Gastrocnemius medialis (tissue), 4 donors: ENCODE measurements at regions not wholly inside any gene's neighbourhood (a gene's known extent, or its start where the extent isn't known, plus 50 kb on each side); places are given as distances from the start of the nearest gene placed in this dataset.
A peak's percentile ranks its signal among the peaks of the same experiment; 100 is the strongest.

Experiments used
- ATAC-seq, 2 donors: fragments of 150-250 bp; one replicate each; pipeline ENCODE4 v1.9.1; 2016
- DNase-seq, 2 donors: peaks; one replicate each; pipeline ENCODE4 v3.0.0-alpha.2; 2019
- H3K27ac ChIP-seq, 4 donors: fragments of 200-600 bp; sonication (generic); 1 replicate in 1 of 4; 2 replicates in 3 of 4; pipeline ENCODE4 v1.5.1; 2016 to 2018; ENCODE audit warnings: mild to moderate bottlenecking in 2 of 4, moderate library complexity in 1 of 4
- H3K27me3 ChIP-seq, 3 donors: fragments of 200-600 bp; sonication (generic) in 2 of 3; 1 replicate in 1 of 3; 2 replicates in 2 of 3; pipeline versions ENCODE4 v1.5.1 to v1.6.0; 2016 to 2019; ENCODE audit warnings: mild to moderate bottlenecking in 1 of 3, moderate library complexity in 1 of 3
- H3K36me3 ChIP-seq, 2 donors: fragments of 200-600 bp; sonication (generic) in 1 of 2; one replicate each; pipeline ENCODE4 v1.5.1; 2017 to 2018
- H3K4me1 ChIP-seq, 2 donors: fragments of 200-600 bp; sonication (generic) in 1 of 2; one replicate each; pipeline ENCODE4 v1.5.1; 2016 to 2017; ENCODE audit warnings: mild to moderate bottlenecking in 2 of 2
- H3K4me3 ChIP-seq, 4 donors: fragments of 200-600 bp; sonication (generic) in 3 of 4; 1 replicate in 1 of 4; 2 replicates in 3 of 4; pipeline ENCODE4 v1.5.1; 2016 to 2019; ENCODE audit warnings: mild to moderate bottlenecking in 2 of 4
- H3K9me3 ChIP-seq, 3 donors: fragments of 200-600 bp; sonication (generic) in 2 of 3; 1 replicate in 1 of 3; 2 replicates in 2 of 3; pipeline ENCODE4 v1.5.1; 2016 to 2019
- POLR2A ChIP-seq, 2 donors: fragments of 450-650 bp; IDR thresholded peaks; one replicate each; pipeline ENCODE4 v1.6.1; 2017; ENCODE audit warnings: antibody characterized with exemption in 2 of 2, mild to moderate bottlenecking in 2 of 2, moderate library complexity in 2 of 2
- in situ Hi-C, 4 donors: fragments of 200-750 bp; cut with MboI; loops; one replicate each; pipeline versions ENCODE4 v1.15.0 to v1.8.0; 2017; ENCODE audit warnings: low sequenced_read_pairs in 4 of 4
- intact Hi-C: fragments of 100-400 bp; cut with DNase I; formaldehyde crosslinking; loops from one replicate; pipeline ENCODE4 v1.15.1; 2023; ENCODE audit warnings: low total_unique reads
- TF ChIP-seq, protein P1 (sequence below), 5 experiments: fragments of 450-650 bp in 3 of 5; fragments of 200-600 bp in 2 of 5; sonication (generic) in 2 of 5; IDR thresholded peaks in 4 of 5; conservative IDR thresholded peaks in 1 of 5; 1 replicate in 4 of 5; 2 replicates in 1 of 5; pipeline ENCODE4 v1.5.1; 2016 to 2019; ENCODE audit warnings: antibody characterized with exemption in 5 of 5, mild to moderate bottlenecking in 3 of 5, moderate library complexity in 3 of 5

DNA sequence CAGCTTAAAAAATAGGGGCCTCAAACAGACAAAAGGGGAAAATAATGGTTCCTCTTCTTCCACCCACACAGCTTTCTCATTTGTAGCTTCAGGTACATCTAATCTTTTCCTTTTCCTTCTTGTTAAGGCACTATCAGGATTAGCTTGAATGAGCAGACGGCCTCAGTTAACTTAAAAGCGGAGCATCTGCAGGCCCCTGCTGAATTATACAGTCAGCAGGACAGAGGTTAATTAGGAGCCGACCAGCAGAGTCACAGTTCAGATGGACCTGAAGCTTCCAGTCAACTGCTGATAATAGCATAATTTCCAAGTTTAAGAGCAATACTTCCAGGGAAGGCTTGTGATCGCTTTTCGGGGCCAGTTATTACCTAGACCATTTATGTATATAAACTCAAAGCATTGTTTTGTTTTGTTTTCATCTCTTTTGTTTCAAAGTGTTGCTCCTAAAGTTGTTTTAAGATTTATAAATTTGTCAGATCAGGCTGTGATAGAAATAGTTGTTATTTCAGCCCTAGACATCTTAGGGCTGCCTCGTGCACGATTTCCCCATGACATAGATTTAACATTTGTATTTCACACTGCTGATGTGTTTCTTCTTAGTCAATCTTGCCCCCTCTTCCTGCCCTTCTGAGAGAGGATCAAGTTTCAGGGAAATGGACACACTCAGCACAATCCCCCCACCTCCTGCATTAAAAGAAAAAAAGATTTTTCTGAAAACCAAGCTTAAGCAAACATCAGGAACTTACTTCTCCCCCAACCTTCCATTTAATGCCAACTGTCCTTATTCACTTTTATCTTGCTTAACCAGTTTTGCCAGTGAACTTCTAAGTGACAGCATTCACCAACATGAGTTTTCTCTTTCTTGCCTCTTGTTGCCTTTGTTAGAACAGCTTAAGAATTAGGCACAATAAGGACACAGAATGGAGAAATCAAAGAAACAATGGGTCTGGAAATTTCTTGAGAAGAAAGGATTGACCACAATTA lies 449.8 kb downstream of the ARHGEF28 start:
- Histone ChIP-seq H3K27ac (no peak overlapping the region), H3K9me3 (no peaks in the 10 kb centered on the region), H3K27me3 (no peaks in the 10 kb centered on the region), H3K4me3 (no peak overlapping the region), H3K36me3 (no peaks in the 10 kb centered on the region), H3K4me1 (no peaks in the 10 kb centered on the region)
- intact Hi-C loops, result no loop called here
- TF ChIP-seq, protein P1, sequence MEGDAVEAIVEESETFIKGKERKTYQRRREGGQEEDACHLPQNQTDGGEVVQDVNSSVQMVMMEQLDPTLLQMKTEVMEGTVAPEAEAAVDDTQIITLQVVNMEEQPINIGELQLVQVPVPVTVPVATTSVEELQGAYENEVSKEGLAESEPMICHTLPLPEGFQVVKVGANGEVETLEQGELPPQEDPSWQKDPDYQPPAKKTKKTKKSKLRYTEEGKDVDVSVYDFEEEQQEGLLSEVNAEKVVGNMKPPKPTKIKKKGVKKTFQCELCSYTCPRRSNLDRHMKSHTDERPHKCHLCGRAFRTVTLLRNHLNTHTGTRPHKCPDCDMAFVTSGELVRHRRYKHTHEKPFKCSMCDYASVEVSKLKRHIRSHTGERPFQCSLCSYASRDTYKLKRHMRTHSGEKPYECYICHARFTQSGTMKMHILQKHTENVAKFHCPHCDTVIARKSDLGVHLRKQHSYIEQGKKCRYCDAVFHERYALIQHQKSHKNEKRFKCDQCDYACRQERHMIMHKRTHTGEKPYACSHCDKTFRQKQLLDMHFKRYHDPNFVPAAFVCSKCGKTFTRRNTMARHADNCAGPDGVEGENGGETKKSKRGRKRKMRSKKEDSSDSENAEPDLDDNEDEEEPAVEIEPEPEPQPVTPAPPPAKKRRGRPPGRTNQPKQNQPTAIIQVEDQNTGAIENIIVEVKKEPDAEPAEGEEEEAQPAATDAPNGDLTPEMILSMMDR (IDR thresholded peaks at IDR 0.05 in 4 of 5, conservative IDR thresholded peaks at IDR 0.05 in 1 of 5), result no peak
- TF ChIP-seq POLR2A (IDR thresholded peaks at IDR 0.05), result no peak
- in situ Hi-C loops, result no loop called here
- ATAC-seq (no peak), DNase-seq (no peak)

DNA sequence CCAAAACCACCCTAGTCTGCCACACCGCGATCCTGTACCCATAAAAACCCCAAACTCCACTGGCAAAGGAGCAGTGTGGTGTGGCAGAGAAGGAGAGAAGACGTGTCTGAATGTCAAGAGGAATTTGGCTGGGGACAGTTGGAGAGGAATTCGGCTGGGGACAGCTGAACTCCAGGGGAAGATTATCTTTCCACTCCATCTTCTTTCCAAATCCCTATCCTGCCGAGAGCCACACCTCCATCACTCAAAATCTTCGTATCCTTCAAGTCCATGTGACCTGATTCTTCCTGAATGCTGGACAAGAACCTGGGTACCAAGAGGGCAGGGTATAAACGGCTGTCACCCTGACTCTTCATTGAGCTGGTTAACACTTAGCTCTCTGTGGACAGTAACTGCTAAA lies 448.1 kb downstream of the ARHGEF28 start:
- ATAC-seq (no peak), DNase-seq (no peak)
- TF ChIP-seq POLR2A (IDR thresholded peaks at IDR 0.05), result no peak
- TF ChIP-seq, protein P1 (IDR thresholded peaks at IDR 0.05 in 4 of 5, conservative IDR thresholded peaks at IDR 0.05 in 1 of 5), result no peak
- H3K4me1 ChIP-seq, result no peaks in the 10 kb centered on the region
- intact Hi-C loops, result no loop called here
- H3K27ac ChIP-seq, result no peak overlapping the region
- no peaks in the 10 kb centered on the region for H3K36me3 ChIP-seq
- no peaks in the 10 kb centered on the region for H3K9me3 ChIP-seq
- in situ Hi-C loops, result no loop called here
- H3K27me3 ChIP-seq, result no peaks in the 10 kb centered on the region
- H3K4me3 ChIP-seq, result no peak overlapping the region

DNA sequence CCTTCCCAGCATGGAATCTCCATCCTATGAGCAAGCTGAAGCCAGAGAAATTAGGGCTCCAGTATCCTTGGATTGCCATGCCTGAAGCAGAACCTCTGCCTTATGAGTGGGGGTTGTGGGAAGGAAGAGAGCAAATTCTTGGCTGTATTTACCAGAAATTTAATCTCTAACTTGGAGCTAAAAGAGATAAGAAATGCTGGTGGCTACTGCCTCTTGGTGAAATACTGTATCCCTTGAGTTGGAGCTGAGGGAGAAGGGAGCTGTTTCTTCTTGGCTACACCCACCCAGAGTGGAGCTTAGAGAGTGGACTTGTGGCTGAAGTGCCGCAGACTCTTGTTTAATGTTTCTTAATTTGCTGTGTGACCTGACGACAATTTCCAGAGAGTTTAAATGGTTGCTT lies 447.3 kb downstream of the ARHGEF28 start:
- no peaks in the 10 kb centered on the region for H3K9me3 ChIP-seq
- no peak overlapping the region for H3K4me3 ChIP-seq
- ATAC-seq, result no peak
- TF ChIP-seq, protein P1 (IDR thresholded peaks at IDR 0.05 in 4 of 5, conservative IDR thresholded peaks at IDR 0.05 in 1 of 5), result no peak
- no peak for TF ChIP-seq POLR2A (IDR thresholded peaks at IDR 0.05)
- in situ Hi-C loops (no loop called here), intact Hi-C loops (no loop called here)
- H3K4me1 ChIP-seq, result peaks cover 0 to under 1% of the 10 kb centered on the region in 2 donors
- DNase-seq, result no peak
- no peaks in the 10 kb centered on the region for H3K27me3 ChIP-seq
- H3K36me3 ChIP-seq, result no peaks in the 10 kb centered on the region
- H3K27ac ChIP-seq, result no peak overlapping the region

DNA sequence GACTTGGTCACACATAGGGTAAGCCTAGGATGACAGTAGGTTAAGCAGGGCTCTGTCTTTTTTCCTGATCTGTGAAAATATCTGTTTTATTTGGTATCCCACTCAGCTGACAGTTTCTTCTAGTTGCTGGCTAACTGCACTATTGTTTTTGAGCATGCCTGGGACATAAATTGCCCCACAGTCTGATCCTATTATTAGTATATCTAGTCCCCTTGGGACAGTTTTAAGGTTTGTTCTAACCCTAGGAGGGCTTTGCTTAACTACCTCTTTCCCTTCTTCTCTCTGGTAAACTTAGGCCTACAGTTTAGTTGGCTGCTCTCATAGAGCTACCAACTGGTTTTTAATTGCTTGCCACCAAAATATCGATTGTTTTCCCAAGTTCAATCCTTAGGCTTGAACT lies 446.6 kb downstream of the ARHGEF28 start:
- no peak for DNase-seq
- Histone ChIP-seq H3K4me3 (no peak overlapping the region), H3K27me3 (no peaks in the 10 kb centered on the region), H3K36me3 (no peaks in the 10 kb centered on the region), H3K27ac (no peak overlapping the region), H3K9me3 (no peaks in the 10 kb centered on the region), H3K4me1 (peaks cover 0 to 2% of the 10 kb centered on the region in 2 donors)
- intact Hi-C loops (no loop called here), in situ Hi-C loops (no loop called here)
- ATAC-seq, result peak in 1 of 2 donors; percentile 39
- no peak for TF ChIP-seq POLR2A (IDR thresholded peaks at IDR 0.05)
- TF ChIP-seq, protein P1 (IDR thresholded peaks at IDR 0.05 in 4 of 5, conservative IDR thresholded peaks at IDR 0.05 in 1 of 5), result no peak
